ENCODE measurements at regions not wholly inside any gene's neighbourhood (a gene's known extent, or its start where the extent isn't known, plus 50 kb on each side); places are given as distances from the start of the nearest gene placed in this dataset.

GRCh38 chr2:49780949-49781348 is 626.6 kb upstream of the FSHR start:
- Histone ChIP-seq H3T11ph (ENCODE audit: low read length) (no peak overlapping the region), H2BK12ac (ENCODE audit: insufficient read length, low read depth, low read length) (no peak overlapping the region), H3K27ac (ENCODE audit: insufficient read length, low read depth, low read length) (no peak overlapping the region), H3K23me2 (ENCODE audit: insufficient read length, low read depth, low read length, poor library complexity, severe bottlenecking) (no peaks in the 10 kb centered on the region), H4K5ac (ENCODE audit: insufficient read length, low read depth, low read length) (no peak overlapping the region), H2BK5ac (ENCODE audit: insufficient read length, low read length) (no peak overlapping the region), H2BK15ac (ENCODE audit: low read depth, low read length) (no peak overlapping the region), H3K56ac (ENCODE audit: insufficient read length, low read depth, low read length) (no peak overlapping the region), H4K8ac (replicated peaks; ENCODE audit: insufficient read length, low read depth, low read length) (no peak overlapping the region), H3K18ac (ENCODE audit: insufficient read length, low read depth, low read length) (no peak overlapping the region), H3K9me3 (ENCODE audit: control insufficient read depth, low read depth, low read length) (no peaks in the 10 kb centered on the region), H2AK5ac (ENCODE audit: insufficient read length, low read length) (no peak overlapping the region), H3K9ac (ENCODE audit: extremely low read depth, insufficient read length, low read length) (no peak overlapping the region), H3K27me3 (ENCODE audit: insufficient read depth, low read length) (no peaks in the 10 kb centered on the region), H3K23ac (ENCODE audit: insufficient read length, low read depth, low read length) (no peak overlapping the region), H4K91ac (ENCODE audit: insufficient read length, low read depth, low read length) (no peak overlapping the region), H3K79me2 (ENCODE audit: insufficient read depth, low read length) (no peaks in the 10 kb centered on the region), H3K14ac (ENCODE audit: insufficient read depth, low read length) (no peak overlapping the region), H2BK20ac (ENCODE audit: low read depth, low read length, poor library complexity, severe bottlenecking) (no peak overlapping the region), H2AFZ (ENCODE audit: low read length) (no peak overlapping the region), H3K4ac (ENCODE audit: low read depth, low read length) (no peak overlapping the region), H3K4me2 (ENCODE audit: insufficient read depth, insufficient read length, low read length) (no peak overlapping the region), H3K4me1 (ENCODE audit: insufficient read depth, low read length) (no peaks in the 10 kb centered on the region), H3K79me1 (ENCODE audit: insufficient read depth, low read depth, low read length, poor library complexity, severe bottlenecking) (no peaks in the 10 kb centered on the region), H4K20me1 (ENCODE audit: control insufficient read depth, insufficient read depth, insufficient read length) (no peaks in the 10 kb centered on the region), H2BK120ac (ENCODE audit: low read depth, low read length, poor library complexity, severe bottlenecking) (no peak overlapping the region)
- WGBS (ENCODE audit: extremely low coverage, insufficient read length, low lambda C conversion rate), result no CpG with 5 or more reads among the region's 2 CpGs
- Mint-ChIP-seq H3K9me3 (no peaks in the 10 kb centered on the region; a peak in 1 of 5 replicates), H3K4me3 (no peak overlapping the region), H3K4me1 (no peaks in the 10 kb centered on the region), H3K27ac (no peak overlapping the region), H3K36me3 (ENCODE audit: insufficient read depth in 1 of 3, low read depth in 3 of 3) (no peaks in the 10 kb centered on the region; a peak in 1 of 7 replicates), H3K27me3 (ENCODE audit: low read depth) (no peaks in the 10 kb centered on the region)
- DNase-seq, result no peak
- no peak for TF ChIP-seq CTCF (conservative IDR thresholded peaks at IDR 0.05)
